Heart right ventricle (tissue), 16 donors: ENCODE measurements at regions not wholly inside any gene's neighbourhood (a gene's known extent, or its start where the extent isn't known, plus 50 kb on each side); places are given as distances from the start of the nearest gene placed in this dataset.

Experiments
- ATAC-seq, 8 donors: fragments of 200-7000 bp; cut with Tn5 transposase; one replicate each; pipeline ENCODE4 v1.9.1; 2020; ENCODE audit warnings: mild to moderate bottlenecking in 8 of 8, moderate library complexity in 8 of 8, moderate number of reproducible peaks in 1 of 8
- DNase-seq, 2 donors: peaks; one replicate each; pipeline ENCODE4 v3.0.0-alpha.2; 2020
- H3K27ac ChIP-seq, 10 donors: fragments of 200-600 bp; sonication (generic) in 2 of 10; one replicate each; pipeline versions ENCODE4 v1.5.0 to v1.8.0; 2020 to 2022; ENCODE audit warnings: mild to moderate bottlenecking in 3 of 10
- H3K27me3 ChIP-seq, 7 donors: fragments of 200-600 bp; one replicate each; pipeline ENCODE4 v1.8.0; 2021 to 2022; ENCODE audit warnings: mild to moderate bottlenecking in 2 of 7
- H3K36me3 ChIP-seq, 9 donors: fragments of 200-600 bp; sonication (generic) in 1 of 9; one replicate each; pipeline versions ENCODE4 v1.5.0 to v1.8.0; 2020 to 2022; ENCODE audit warnings: mild to moderate bottlenecking in 2 of 9
- H3K4me1 ChIP-seq, 9 donors: fragments of 200-600 bp; sonication (generic) in 1 of 9; one replicate each; pipeline versions ENCODE4 v1.5.0 to v1.8.0; 2020 to 2022; ENCODE audit warnings: mild to moderate bottlenecking in 4 of 9
- H3K4me3 ChIP-seq, 10 donors: fragments of 200-600 bp; sonication (generic) in 2 of 10; one replicate each; pipeline versions ENCODE4 v1.5.0 to v1.8.0; 2020 to 2022; ENCODE audit warnings: mild to moderate bottlenecking in 7 of 10, moderate library complexity in 2 of 10
- H3K9me3 ChIP-seq, 11 donors: fragments of 200-600 bp in 10 of 11; sonication (generic) in 2 of 11; one replicate each; pipeline versions ENCODE4 v1.5.0 to v1.8.0; 2013 to 2022; ENCODE audit warnings: mild to moderate bottlenecking in 2 of 11, control low read depth in 1 of 11, moderate library complexity in 1 of 11
- WGBS, 2 donors: extraction: QIAGEN DNeasy Blood & Tissue Kit; methylation state at CpG; one replicate each; pipeline ENCODE4 v1.1.7; 2013; ENCODE audit warnings: inconsistent platforms in 1 of 2; 5-methylcytosine and 5-hydroxymethylcytosine counted together
- intact Hi-C, 10 donors: fragments of 100-400 bp; cut with DNase I; formaldehyde crosslinking; loops; one replicate each; pipeline versions ENCODE4 v1.11.1 to v1.14.2; 2022
- TF ChIP-seq, protein P1 (sequence below), 9 donors: fragments of 200-600 bp; sonication (generic) in 2 of 9; IDR thresholded peaks; one replicate each; pipeline versions ENCODE4 v1.5.0 to v1.8.0; 2021 to 2022; ENCODE audit warnings: antibody characterized with exemption in 9 of 9, mild to moderate bottlenecking in 5 of 9, moderate library complexity in 1 of 9
- donor health status: Arrhythmogenic right ventricular cardiomyopathy.
- donor health status: ischemic (EF 13 %, LVEDD 7.1; RV severe dilation, severe dysfunction).
- donor health status: healthy with polysubstance abuse.
- donor health status: DM: no; HTN: yes; CAD: no.
- donor health status: DM: no; HTN: no; CAD: no.
- donor health status: ischemic (EF 25% LVEDD 6.9; RV normal size, moderate dysfunction).
- donor health status: ischemic (EF 25% LVEDD 5.7; RV mildly dilated, moderate dysfunction).
- donor health status: healthy.
- donor health status: DM: yes; HTN: yes; CAD: no.
- donor health status: Ischemic cardiomyopathy.
- donor health status: ischemic (EF 35%, LVEDD 5.7; RV mildly dilated, moderate dysfunction).
- donor health status: nonischemic (EF 11% LVEDD 7.7; RV severe dilation, severe dysfunction).
- donor health status: DM: yes; HTN: yes; CAD: no.
- donor health status: PGD.
- donor health status: ischemic (EF 29% LVEDD 5.4; RV normal size, mild dysfunction).
- donor health status: nonischemic (EF 23%, LVEDD 6.1; RV moderate dilation, normal function).

GRCh38 chr1:214990619-214991018 is 91.9 kb upstream of the KCNK2 start:
- TF ChIP-seq, protein P1, sequence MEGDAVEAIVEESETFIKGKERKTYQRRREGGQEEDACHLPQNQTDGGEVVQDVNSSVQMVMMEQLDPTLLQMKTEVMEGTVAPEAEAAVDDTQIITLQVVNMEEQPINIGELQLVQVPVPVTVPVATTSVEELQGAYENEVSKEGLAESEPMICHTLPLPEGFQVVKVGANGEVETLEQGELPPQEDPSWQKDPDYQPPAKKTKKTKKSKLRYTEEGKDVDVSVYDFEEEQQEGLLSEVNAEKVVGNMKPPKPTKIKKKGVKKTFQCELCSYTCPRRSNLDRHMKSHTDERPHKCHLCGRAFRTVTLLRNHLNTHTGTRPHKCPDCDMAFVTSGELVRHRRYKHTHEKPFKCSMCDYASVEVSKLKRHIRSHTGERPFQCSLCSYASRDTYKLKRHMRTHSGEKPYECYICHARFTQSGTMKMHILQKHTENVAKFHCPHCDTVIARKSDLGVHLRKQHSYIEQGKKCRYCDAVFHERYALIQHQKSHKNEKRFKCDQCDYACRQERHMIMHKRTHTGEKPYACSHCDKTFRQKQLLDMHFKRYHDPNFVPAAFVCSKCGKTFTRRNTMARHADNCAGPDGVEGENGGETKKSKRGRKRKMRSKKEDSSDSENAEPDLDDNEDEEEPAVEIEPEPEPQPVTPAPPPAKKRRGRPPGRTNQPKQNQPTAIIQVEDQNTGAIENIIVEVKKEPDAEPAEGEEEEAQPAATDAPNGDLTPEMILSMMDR (IDR thresholded peaks at IDR 0.05) = no peak
- Histone ChIP-seq H3K4me1 (no peaks in the 10 kb centered on the region), H3K27me3 (no peaks in the 10 kb centered on the region), H3K4me3 (no peak overlapping the region), H3K27ac (no peak overlapping the region), H3K9me3 (peaks cover 0 to under 1% (median 0%) of the 10 kb centered on the region in 11 donors), H3K36me3 (no peaks in the 10 kb centered on the region)
- ATAC-seq = no peak
- 92 to 93% methylated on average over 3 of the region's 3 CpGs for WGBS, 2 donors
- intact Hi-C loops = no loop called here
- DNase-seq = no peak

DNA sequence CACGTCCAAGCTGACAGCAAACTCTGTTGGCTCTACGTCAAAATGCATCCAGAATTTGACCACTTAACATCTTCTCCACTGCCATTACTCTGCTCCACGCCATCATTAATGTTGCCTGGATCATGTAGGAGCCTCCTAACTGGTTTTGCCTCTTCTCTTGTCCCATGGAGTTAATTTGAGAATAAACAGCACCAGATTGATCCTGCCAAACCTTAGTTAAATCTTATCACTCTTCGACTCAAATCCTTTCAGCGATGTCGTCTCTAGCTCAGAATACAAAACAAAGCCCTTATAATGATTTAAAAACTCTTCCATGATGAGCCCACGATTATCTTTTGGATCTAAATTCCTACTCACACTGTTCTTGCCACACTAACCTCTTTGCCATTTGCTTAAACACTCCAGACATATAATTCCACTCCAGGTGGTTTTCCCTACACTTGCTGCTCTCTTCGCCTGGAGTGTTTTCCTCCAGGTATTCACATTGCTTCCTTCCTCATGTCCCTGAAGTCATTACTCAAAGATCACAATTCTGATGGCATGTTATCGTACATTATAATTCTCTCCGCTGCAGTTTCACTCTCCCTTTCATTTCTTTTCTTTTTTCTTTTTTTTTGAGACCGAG is 90.7 kb upstream of the KCNK2 start:
- intact Hi-C loops = no loop called here
- 68 to 69% methylated on average over 11 of the region's 11 CpGs for WGBS, 2 donors
- Histone ChIP-seq H3K27me3 (no peaks in the 10 kb centered on the region), H3K36me3 (no peaks in the 10 kb centered on the region), H3K27ac (no peak overlapping the region), H3K4me1 (no peaks in the 10 kb centered on the region), H3K9me3 (no peaks in the 10 kb centered on the region), H3K4me3 (no peak overlapping the region)
- TF ChIP-seq, protein P1 (IDR thresholded peaks at IDR 0.05) = no peak
- no peak for ATAC-seq
- no peak for DNase-seq

- ATAC-seq (no peak), DNase-seq (no peak)
- TF ChIP-seq, protein P1 (IDR thresholded peaks at IDR 0.05) = no peak
- no peak overlapping the region for H3K4me3 ChIP-seq
- H3K36me3 ChIP-seq = no peaks in the 10 kb centered on the region
- H3K27ac ChIP-seq = no peak overlapping the region
- no peaks in the 10 kb centered on the region for H3K27me3 ChIP-seq
- intact Hi-C loops = no loop called here
- H3K4me1 ChIP-seq = no peaks in the 10 kb centered on the region
- no peaks in the 10 kb centered on the region for H3K9me3 ChIP-seq
These were observed 89.1 kb upstream of the KCNK2 start for GRCh38 chr1:214993419-214993818.

DNA sequence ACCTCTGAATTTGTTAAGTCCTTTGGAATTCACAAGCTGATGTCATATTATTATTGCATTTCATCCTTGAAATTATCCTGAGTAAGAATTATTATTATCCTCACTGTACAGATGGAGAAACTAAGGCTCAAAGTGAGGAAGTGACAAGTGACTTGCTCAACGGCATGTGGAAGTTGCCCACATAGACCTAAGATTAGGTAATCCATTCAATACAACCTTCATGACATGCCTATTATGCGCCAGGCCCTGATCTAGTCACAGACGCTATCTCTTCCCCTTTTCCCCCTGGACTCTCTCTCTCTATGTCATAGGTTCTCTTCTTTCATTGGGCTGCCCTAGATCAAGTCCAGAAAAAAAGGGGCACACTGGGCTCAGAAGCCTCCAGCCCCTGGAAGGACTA is 84.9 kb upstream of the KCNK2 start:
- ATAC-seq = no peak
- 89 to 93% methylated on average over 3 of the region's 3 CpGs for WGBS, 2 donors
- intact Hi-C loops = no loop called here
- Histone ChIP-seq H3K4me1 (no peaks in the 10 kb centered on the region), H3K36me3 (no peaks in the 10 kb centered on the region), H3K27me3 (no peaks in the 10 kb centered on the region), H3K4me3 (no peak overlapping the region), H3K27ac (no peak overlapping the region), H3K9me3 (no peaks in the 10 kb centered on the region)
- no peak for DNase-seq
- TF ChIP-seq, protein P1 (IDR thresholded peaks at IDR 0.05) = no peak
